Stimulated activated CD8-positive, alpha-beta memory T cell treated with anti-CD3 and anti-CD28 coated beads, Interleukin-15, amount 100 ng/mL, for 1 hour (primary cell): ENCODE measurements at regions not wholly inside any gene's neighbourhood (a gene's known extent, or its start where the extent isn't known, plus 50 kb on each side); places are given as distances from the start of the nearest gene placed in this dataset.
"Not testable (repeated sequence)": the region's sequence is repeated elsewhere in the genome, so short reads cannot be mapped to it uniquely, and the experiment has no call there.

Experiments
- DNase-seq: peaks from one replicate; pipeline ENCODE4 v3.0.0-alpha.2; 2020; ENCODE audit warnings: low read depth

DNA sequence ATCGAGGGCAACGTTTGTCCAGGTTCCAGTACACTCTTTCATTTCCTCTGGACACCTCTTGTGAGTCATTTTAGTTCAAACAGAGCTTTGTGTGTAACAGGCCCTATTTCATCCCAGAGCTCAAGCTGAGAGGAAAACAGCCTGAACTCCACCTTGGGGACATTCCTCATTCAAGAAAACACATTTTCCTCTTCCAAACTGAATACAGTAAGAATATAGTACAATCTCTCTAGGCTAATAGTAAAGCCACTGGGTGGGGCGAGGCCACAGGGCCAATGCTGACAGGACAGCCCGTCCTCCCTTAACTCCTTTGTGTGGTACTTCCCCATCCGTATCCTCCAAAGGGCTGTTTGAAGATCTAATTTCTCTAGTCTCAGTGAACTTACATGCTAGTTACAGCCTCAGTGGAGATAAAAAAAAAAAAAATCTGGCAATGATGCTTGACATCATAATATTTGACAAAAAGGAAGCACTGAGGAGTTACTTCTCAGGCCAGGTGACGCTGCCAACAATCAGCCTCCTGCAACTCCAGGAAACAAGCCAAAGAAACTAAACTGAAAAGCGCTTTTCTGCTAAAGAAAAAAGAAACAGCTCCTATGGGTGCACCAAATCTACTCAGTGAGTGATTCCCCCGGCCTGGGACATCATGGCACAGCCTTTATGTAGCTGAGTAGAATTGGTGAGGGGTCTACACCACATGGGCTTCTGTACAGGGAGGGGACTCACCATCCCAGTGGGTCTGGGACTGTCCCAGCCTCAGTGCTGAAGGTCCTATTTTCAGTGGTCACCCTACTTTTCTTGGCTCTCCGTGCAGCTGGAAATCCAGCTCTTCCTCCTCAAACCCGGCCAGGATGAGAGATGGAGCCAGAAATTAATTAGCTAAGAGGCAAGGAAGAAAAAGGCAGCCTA is 238.2 kb upstream of the NEBL start:
- no peak for DNase-seq

DNA sequence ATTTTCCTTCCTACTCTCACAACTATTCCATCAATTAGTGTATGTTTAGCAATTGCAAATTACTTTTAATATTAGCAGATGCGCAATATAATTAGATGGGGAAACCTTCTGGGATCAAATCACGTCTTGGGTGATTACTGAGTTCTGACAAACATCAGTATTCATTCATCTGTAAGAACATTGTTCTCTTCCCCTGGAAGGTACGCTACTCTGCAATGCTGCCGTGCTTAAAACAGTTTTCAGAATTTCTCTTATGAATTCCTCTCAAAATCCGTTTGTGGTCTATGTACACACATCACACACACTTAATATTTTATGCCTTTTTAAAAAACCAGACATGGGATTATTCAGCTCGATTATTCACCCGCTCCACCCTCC is 237.5 kb upstream of the NEBL start:
- no peak for DNase-seq

DNA sequence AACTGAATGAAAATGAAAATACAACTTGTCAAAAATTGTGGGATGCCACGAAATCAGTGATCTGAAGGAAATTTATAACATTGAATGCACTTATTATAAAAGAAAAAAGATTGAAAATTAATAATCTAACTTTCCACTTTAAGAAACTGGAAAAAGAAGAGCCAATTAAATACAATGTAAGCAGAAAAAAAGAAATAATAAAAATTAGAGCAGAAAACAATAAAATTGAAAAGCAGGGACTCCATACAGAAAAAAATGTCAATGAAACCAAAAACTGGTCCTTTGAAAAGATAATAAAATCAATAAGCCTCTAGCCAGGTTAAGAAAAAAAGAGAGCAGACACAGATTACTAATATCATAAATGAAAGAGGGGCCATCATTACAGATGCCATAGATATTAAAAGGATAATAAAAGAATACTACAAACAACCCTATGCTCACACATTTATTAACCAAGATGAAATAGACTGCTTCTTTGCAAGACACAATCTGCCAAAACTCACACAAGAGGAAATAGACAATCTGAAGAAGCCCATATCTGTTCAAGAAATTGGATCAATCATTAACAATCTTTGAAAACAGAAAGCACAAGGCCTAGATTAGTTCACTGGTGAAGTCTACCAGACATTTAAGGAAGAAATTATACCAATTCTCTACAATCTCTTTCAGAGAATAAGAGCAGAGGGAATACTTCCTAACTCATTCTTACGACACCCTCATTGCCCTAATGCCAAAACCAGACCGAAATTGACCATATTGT is 233.8 kb upstream of the NEBL start:
- no peak for DNase-seq

DNA sequence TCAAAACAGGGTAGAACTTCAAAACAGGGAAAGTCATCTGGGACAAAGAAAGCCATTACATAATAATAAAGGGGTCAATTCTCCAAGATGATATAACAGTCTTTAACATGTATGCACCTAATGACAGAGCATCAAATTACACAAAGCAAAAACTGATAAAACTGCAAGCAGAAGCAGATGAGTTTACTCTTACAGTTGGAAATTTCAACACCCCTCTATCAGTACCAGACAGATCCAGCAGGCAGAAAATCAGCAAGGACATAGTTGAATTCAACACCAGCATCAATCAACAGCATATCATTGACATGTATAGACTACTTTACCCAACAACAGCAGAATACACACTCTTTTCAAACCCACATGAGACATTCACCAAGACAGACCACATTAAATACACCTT is 233.0 kb upstream of the NEBL start:
- no peak for DNase-seq

- DNase-seq = no peak
Observed at GRCh38 chr10:21125471-21126228, 228.5 kb upstream of the NEBL start.

- DNase-seq = no peak
Observed at GRCh38 chr10:21122907-21123306, 225.8 kb upstream of the NEBL start.

GRCh38 chr10:21121822-21122221 is 224.7 kb upstream of the NEBL start:
- not testable (repeated sequence) for DNase-seq

DNA sequence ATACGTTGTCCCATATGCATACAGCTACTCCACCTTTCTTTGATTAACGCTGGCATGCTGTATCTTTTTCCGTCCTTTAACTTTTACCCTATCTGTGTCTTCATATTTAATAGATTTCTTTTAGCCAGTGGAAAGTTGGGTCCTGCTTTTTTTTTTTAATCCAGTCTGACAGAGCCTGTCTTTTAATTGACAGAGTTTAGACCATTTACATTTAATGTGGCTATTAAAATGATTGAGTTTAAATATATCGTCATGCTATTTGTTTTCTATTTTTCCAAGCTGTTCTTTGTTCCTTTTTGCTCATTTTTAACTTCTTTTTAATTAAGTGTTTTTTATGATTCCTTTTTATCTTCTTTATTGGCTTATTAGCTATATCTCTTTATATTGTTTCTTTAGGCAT is 217.6 kb upstream of the NEBL start:
- no peak for DNase-seq

DNA sequence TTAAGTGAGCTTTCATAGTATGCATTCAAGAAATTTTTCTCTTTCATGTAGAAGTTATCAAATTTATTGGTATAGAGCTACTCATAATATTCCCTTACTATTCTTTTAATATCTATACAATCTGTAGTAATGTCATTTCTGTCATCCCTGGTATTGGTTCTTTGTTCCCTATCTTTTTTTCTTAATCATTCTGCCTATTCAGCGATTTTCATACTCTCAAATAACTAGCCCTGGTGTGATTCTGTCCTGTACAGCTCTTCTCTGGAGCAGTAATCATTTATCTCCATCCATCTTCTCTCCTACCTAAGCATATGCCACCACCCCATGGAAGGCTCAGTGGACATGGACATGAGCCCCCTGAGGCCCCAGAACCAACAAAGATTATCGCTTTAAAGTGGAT is 213.2 kb upstream of the NEBL start:
- DNase-seq = no peak

GRCh38 chr10:21106931-21107330 is 209.8 kb upstream of the NEBL start:
- DNase-seq = not testable (repeated sequence)

GRCh38 chr10:21105331-21105730 is 208.2 kb upstream of the NEBL start:
- DNase-seq = not testable (repeated sequence)

GRCh38 chr10:21100871-21101514 is 203.9 kb upstream of the NEBL start:
- no peak for DNase-seq

DNA sequence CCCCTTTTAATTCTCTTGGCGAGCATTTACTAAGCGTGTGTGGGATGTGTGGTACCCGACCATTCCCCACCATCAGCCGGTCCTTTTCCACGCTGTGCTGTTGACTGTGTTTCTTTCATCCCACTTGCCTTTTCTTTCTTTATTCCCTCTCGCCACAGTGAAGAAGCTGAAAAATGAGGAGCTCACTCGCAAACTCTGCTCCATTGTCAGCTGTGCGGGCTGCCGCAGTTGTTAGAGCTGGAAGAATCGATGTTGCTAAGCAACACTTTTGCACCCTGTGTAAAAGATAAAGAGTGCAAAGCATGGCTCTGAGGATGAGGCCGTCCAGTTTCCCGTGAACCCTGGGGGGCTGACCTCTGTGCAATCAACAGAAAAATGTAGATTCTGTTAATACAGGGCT is 203.1 kb upstream of the NEBL start:
- DNase-seq = no peak

GRCh38 chr10:21099291-21100062 is 202.4 kb upstream of the NEBL start:
- DNase-seq = no peak

GRCh38 chr10:21097926-21098355 is 200.8 kb upstream of the NEBL start:
- DNase-seq = no peak

- DNase-seq = no peak
Observed at GRCh38 chr10:21095494-21096055, 198.5 kb upstream of the NEBL start.

DNA sequence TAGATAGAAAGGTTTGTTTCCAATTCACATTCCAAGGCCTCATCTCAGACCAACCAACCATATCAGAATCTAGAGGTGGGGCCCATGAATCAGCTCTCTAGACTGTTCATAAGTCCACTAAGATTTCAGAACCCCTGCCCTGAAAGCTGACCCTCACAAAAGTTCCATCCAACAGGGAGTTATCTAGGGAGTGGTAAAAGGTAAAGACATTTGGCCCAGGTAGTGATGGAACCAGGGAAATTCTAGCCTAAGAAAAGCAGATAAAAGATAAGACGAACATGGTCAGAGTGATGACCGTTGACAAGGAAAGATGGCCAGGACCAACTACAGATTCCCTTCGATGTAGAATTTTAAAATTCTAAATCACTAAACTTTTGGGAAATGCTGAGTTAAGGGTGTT is 198.0 kb upstream of the NEBL start:
- DNase-seq = no peak

GRCh38 chr10:21092683-21093524 is 195.8 kb upstream of the NEBL start:
- DNase-seq = no peak

DNA sequence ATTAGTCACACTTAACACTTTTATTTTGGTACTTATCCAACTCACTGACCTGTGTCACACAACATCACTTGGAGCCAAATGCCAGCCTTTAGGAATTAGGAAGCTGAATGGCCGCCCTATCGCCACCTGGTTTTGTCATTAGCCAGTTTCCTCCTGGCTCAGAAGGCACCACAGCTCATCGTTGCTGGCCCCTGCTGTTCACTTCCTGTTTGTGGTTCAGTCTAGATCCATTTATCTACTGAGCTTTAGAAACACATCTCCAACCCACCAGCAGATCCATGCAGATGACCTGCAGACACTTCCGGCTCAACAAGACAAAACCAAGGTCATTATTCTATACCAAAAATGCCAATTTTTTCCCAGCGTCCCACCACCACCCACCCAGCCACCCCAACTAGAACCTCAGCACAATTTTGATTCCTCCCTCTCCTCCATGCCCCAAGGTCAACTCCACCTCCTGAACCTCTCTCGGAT is 193.5 kb upstream of the NEBL start:
- no peak for DNase-seq

GRCh38 chr10:21087476-21087875 is 190.4 kb upstream of the NEBL start:
- DNase-seq = no peak
